ACC112 (cell line): ENCODE measurements at regions not wholly inside any gene's neighbourhood (a gene's known extent, or its start where the extent isn't known, plus 50 kb on each side); places are given as distances from the start of the nearest gene placed in this dataset.
"Not testable (repeated sequence)": the region's sequence is repeated elsewhere in the genome, so short reads cannot be mapped to it uniquely, and the experiment has no call there.

ENCODE experiments used
- H2AFZ ChIP-seq: fragments of 200-600 bp; sonication (generic); one replicate; pipeline ENCODE4 v1.6.0; 2017; ENCODE audit warnings: antibody characterized with exemption, low read length; ENCODE audit not compliant: unreplicated experiment
- H3K27ac ChIP-seq: fragments of 200-600 bp; sonication (generic); 2 replicates; pipeline ENCODE4 v1.5.1; 2014; ENCODE audit warnings: low read depth, mild to moderate bottlenecking, antibody characterized with exemption, low read length, moderate library complexity
- H3K27me3 ChIP-seq: fragments of 200-600 bp; sonication (generic); 2 replicates; pipeline ENCODE4 v1.6.1; 2014; ENCODE audit warnings: mild to moderate bottlenecking, antibody characterized with exemption, low read length, moderate library complexity, mixed read lengths; ENCODE audit not compliant: insufficient read depth
- H3K36me3 ChIP-seq: fragments of 200-600 bp; sonication (generic); 2 replicates; pipeline ENCODE4 v1.6.1; 2016; ENCODE audit warnings: mild to moderate bottlenecking, antibody characterized with exemption, low read length, moderate library complexity, mixed read lengths; ENCODE audit not compliant: insufficient read depth
- H3K4me1 ChIP-seq: fragments of 200-600 bp; sonication (generic); one replicate; pipeline ENCODE4 v1.6.1; 2016; ENCODE audit warnings: low read length, mixed read lengths; ENCODE audit not compliant: insufficient read depth, unreplicated experiment, control insufficient read depth
- H3K4me3 ChIP-seq: fragments of 200-600 bp; sonication (generic); 2 replicates; pipeline ENCODE4 v1.5.1; 2014; ENCODE audit warnings: mild to moderate bottlenecking, low read depth, low read length
- H3K79me2 ChIP-seq: fragments of 200-600 bp; sonication (generic); one replicate; pipeline ENCODE4 v1.6.0; 2016; ENCODE audit warnings: low read length; ENCODE audit not compliant: control insufficient read depth, unreplicated experiment, insufficient read depth

GRCh38 chr5:159788835-159789331 lies 127.4 kb upstream of the ADRA1B start:
- Histone ChIP-seq H3K27ac (no peak overlapping the region), H3K79me2 (no peaks in the 10 kb centered on the region), H3K4me1 (peaks cover 14% of the 10 kb centered on the region), H3K4me3 (no peak overlapping the region), H2AFZ (no peak overlapping the region), H3K27me3 (no peaks in the 10 kb centered on the region), H3K36me3 (no peaks in the 10 kb centered on the region)

- H2AFZ ChIP-seq: no peak overlapping the region
- no peaks in the 10 kb centered on the region for H3K79me2 ChIP-seq
- no peak overlapping the region for H3K27ac ChIP-seq
- peaks cover 10% of the 10 kb centered on the region for H3K4me1 ChIP-seq
- H3K4me3 ChIP-seq: no peak overlapping the region
- H3K36me3 ChIP-seq: no peaks in the 10 kb centered on the region
- H3K27me3 ChIP-seq: no peaks in the 10 kb centered on the region
These were observed 124.1 kb upstream of the ADRA1B start for GRCh38 chr5:159792180-159792579.

- H3K79me2 ChIP-seq: no peaks in the 10 kb centered on the region
- no peak overlapping the region for H2AFZ ChIP-seq
- H3K4me3 ChIP-seq: no peak overlapping the region
- no peak overlapping the region for H3K27ac ChIP-seq
- H3K36me3 ChIP-seq: no peaks in the 10 kb centered on the region
- no peaks in the 10 kb centered on the region for H3K4me1 ChIP-seq
- no peaks in the 10 kb centered on the region for H3K27me3 ChIP-seq
These were observed 118.9 kb upstream of the ADRA1B start for GRCh38 chr5:159797261-159797970.

GRCh38 chr5:159799701-159800100 lies 116.6 kb upstream of the ADRA1B start:
- Histone ChIP-seq H3K36me3 (no peaks in the 10 kb centered on the region), H3K4me3 (no peak overlapping the region), H2AFZ (no peak overlapping the region), H3K4me1 (no peaks in the 10 kb centered on the region), H3K27me3 (no peaks in the 10 kb centered on the region), H3K27ac (no peak overlapping the region), H3K79me2 (no peaks in the 10 kb centered on the region)

GRCh38 chr5:159800131-159800840 lies 116.0 kb upstream of the ADRA1B start:
- H3K4me3 ChIP-seq: no peak overlapping the region
- no peak overlapping the region for H2AFZ ChIP-seq
- H3K36me3 ChIP-seq: no peaks in the 10 kb centered on the region
- no peak overlapping the region for H3K27ac ChIP-seq
- no peaks in the 10 kb centered on the region for H3K79me2 ChIP-seq
- H3K27me3 ChIP-seq: no peaks in the 10 kb centered on the region
- no peaks in the 10 kb centered on the region for H3K4me1 ChIP-seq

GRCh38 chr5:159801303-159801702 lies 115.0 kb upstream of the ADRA1B start:
- H3K27me3 ChIP-seq: no peaks in the 10 kb centered on the region
- H3K4me3 ChIP-seq: no peak overlapping the region
- H2AFZ ChIP-seq: no peak overlapping the region
- H3K36me3 ChIP-seq: no peaks in the 10 kb centered on the region
- no peaks in the 10 kb centered on the region for H3K4me1 ChIP-seq
- no peaks in the 10 kb centered on the region for H3K79me2 ChIP-seq
- no peak overlapping the region for H3K27ac ChIP-seq

GRCh38 chr5:159802661-159803060 lies 113.6 kb upstream of the ADRA1B start:
- Histone ChIP-seq H3K36me3 (no peaks in the 10 kb centered on the region), H2AFZ (no peak overlapping the region), H3K79me2 (no peaks in the 10 kb centered on the region), H3K27ac (no peak overlapping the region), H3K4me3 (no peak overlapping the region), H3K4me1 (no peaks in the 10 kb centered on the region), H3K27me3 (no peaks in the 10 kb centered on the region)

- no peak overlapping the region for H3K4me3 ChIP-seq
- H3K36me3 ChIP-seq: no peaks in the 10 kb centered on the region
- H3K27ac ChIP-seq: no peak overlapping the region
- no peaks in the 10 kb centered on the region for H3K4me1 ChIP-seq
- no peaks in the 10 kb centered on the region for H3K27me3 ChIP-seq
- no peak overlapping the region for H2AFZ ChIP-seq
- no peaks in the 10 kb centered on the region for H3K79me2 ChIP-seq
These were observed 112.2 kb upstream of the ADRA1B start for GRCh38 chr5:159804121-159804520.

GRCh38 chr5:159805021-159805420 lies 111.3 kb upstream of the ADRA1B start:
- no peaks in the 10 kb centered on the region for H3K4me1 ChIP-seq
- no peaks in the 10 kb centered on the region for H3K79me2 ChIP-seq
- no peaks in the 10 kb centered on the region for H3K36me3 ChIP-seq
- no peak overlapping the region for H3K27ac ChIP-seq
- no peak overlapping the region for H2AFZ ChIP-seq
- no peaks in the 10 kb centered on the region for H3K27me3 ChIP-seq
- H3K4me3 ChIP-seq: no peak overlapping the region

- not testable (repeated sequence) for H3K79me2 ChIP-seq, H3K4me3 ChIP-seq, H2AFZ ChIP-seq, H3K36me3 ChIP-seq, H3K27me3 ChIP-seq, H3K27ac ChIP-seq, H3K4me1 ChIP-seq
These were observed 109.1 kb upstream of the ADRA1B start for GRCh38 chr5:159807135-159807534.

GRCh38 chr5:159807586-159807985 lies 108.7 kb upstream of the ADRA1B start:
- no peak overlapping the region for H3K27ac ChIP-seq
- no peaks in the 10 kb centered on the region for H3K36me3 ChIP-seq
- H2AFZ ChIP-seq: no peak overlapping the region
- H3K27me3 ChIP-seq: no peaks in the 10 kb centered on the region
- H3K4me3 ChIP-seq: no peak overlapping the region
- no peaks in the 10 kb centered on the region for H3K4me1 ChIP-seq
- H3K79me2 ChIP-seq: no peaks in the 10 kb centered on the region
